8988T (cell line): ENCODE measurements at regions not wholly inside any gene's neighbourhood (a gene's known extent, or its start where the extent isn't known, plus 50 kb on each side); places are given as distances from the start of the nearest gene placed in this dataset.

Experiments used
- DNase-seq: peaks from one replicate; pipeline ENCODE4 v3.0.0; 2011

- no peak for DNase-seq
These were observed 426.8 kb downstream of the QKI start for GRCh38 chr6:163841326-163841725.

GRCh38 chr6:163840880-163841279, 426.4 kb downstream of the QKI start:
- DNase-seq: no peak

- DNase-seq: no peak
These were observed 424.8 kb downstream of the QKI start for GRCh38 chr6:163839296-163839695.

DNA sequence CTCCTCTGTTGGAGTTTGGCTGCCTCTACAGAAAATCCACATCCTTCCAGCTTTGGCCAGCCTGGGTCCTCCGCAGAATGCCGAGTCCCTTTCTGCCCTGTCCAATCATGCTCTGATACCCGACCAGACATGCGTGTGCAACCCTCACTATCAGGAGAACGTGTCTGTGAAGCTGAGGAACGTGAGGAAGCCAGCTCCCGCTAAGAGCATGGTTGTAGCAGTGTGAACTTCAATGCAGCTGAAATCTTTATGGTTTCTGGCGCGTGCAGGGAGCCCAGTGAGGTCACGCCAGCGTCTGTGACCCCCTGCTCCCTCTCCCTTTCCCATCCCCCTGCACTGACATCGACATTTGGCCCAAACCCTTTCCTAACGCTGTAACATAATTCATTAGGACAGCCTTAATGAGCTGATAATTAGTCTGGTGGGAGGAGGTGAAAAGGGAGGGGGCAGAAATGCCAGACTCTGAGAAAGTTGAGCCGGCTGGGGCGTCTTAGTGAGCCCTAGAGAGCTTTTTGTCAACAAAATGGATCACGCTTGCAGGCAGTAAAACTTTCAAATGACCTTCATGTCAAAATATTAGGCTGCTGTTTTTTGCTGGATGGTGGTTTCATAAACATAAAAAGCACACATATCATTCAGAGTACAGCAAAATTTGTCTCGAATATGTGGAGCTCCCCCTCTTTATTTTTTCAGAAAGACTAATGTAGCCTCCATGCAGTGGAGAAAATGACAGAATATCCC, 423.3 kb downstream of the QKI start:
- DNase-seq: no peak

DNA sequence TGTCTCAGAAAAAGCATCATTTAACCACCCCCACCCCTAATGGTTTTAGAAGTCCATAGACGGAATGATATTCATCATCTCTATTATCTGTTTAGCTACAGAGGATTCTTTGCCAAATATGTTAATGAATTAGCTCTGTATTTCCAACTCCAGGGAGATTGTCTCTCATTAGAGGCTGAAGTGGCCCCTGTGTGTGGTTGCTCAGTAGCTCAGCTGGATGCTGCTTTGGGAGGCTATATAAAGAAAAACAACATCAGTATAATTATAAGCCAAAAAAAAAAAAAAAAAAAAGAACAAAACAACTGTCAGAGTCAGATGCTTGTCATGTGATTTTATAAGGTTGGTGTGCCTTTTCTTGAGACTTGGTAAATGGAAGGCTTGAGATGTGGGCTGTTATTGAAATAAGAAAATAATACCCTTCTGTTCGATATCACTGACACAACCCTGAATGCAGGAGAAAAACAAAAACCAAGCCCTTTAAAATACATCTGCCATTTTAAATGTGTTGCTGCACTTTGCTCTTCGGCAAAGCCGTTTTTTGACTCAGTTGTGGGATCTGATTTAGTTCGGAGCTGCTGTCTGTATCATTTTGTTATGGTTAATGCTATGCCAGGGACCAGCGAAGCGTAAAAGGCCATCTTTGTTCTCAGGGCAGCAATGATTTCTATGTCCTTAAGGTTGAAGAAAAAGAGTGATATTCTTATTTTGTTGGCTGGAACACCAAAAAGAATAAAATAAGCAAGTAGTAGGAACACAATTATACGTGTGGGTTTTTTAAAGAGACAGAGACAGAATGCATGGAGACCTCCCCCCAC, 422.6 kb downstream of the QKI start:
- DNase-seq: no peak

- no peak for DNase-seq
These were observed 421.1 kb downstream of the QKI start for GRCh38 chr6:163835439-163836171.

GRCh38 chr6:163834226-163834970, 419.9 kb downstream of the QKI start:
- no peak for DNase-seq

DNA sequence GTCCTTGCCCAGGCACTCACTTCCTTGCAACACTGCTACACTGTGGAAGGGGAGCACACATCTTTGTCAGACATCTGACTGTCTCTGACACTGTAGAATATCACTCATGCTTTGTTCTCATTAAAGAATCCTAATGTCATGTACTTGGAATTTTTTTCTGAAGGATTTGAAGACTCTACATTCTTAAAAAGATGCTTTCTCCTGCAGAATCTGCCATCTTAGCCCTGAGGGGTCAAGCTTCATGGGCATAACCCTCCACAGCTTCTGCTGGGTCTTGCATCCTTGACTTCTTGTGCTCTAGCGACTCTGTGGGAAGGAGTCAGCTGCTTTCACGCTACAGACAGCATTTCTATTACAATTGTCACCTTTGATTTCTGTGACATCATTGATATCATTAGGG, 417.2 kb downstream of the QKI start:
- DNase-seq: no peak

- no peak for DNase-seq
These were observed 416.1 kb downstream of the QKI start for GRCh38 chr6:163830641-163831040.

- no peak for DNase-seq
These were observed 413.7 kb downstream of the QKI start for GRCh38 chr6:163828038-163828795.

DNA sequence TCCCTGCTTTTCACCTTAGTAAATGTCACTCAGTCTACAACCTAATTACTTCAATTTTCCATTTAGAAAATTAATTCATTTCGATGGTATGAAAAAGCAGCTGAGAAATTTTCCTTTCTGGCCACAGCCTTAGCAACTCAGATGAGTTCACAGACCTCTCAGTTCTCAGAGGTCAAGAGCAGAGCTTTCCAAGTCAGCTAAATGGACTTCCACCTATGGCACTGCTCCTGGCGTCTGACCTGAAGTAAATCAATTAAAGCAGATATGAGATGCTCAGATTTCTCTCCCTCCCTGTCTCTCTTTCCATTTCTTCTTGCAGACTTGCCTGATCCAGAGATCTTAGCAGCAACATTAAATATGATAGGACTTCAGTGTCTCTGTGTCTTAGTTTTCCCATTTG, 412.6 kb downstream of the QKI start:
- no peak for DNase-seq

DNA sequence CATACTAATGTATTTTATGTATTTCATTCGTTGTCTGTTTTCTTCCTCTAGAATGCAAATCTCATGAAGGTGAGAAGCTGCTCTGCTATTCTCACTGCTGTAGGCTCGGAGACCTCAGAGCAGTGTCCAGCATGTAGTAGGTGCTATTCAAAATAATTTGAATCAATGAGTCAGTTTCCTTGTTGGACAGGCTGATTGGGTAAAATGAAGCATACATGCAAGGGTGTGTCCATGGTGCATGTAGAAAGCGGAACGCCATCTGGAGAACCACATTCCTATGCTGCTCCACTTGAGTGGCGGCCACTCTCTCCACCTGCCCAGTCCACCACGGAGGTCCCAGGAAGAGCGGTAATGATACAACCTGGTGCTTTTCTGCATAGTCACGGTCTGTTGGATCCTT, 412.1 kb downstream of the QKI start:
- no peak for DNase-seq

DNA sequence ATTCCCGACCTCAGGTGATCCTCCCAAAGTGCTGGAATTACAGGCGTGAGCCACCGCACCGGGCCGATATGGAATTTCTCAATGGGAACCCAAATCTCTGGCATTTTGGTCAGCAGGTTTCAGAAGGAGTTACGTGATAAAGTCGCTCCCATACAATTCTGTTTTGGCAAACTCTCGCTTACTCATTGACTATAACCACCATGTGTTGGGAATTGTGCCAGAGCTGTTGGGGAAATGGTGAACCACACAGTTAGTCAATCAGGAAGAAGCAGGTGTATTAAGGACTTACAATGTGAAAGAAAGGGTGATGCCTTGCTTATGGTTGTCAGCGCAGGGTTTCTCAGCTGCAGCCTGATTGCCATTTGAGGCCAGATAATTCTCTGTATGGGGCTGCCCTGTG, 410.5 kb downstream of the QKI start:
- no peak for DNase-seq

DNA sequence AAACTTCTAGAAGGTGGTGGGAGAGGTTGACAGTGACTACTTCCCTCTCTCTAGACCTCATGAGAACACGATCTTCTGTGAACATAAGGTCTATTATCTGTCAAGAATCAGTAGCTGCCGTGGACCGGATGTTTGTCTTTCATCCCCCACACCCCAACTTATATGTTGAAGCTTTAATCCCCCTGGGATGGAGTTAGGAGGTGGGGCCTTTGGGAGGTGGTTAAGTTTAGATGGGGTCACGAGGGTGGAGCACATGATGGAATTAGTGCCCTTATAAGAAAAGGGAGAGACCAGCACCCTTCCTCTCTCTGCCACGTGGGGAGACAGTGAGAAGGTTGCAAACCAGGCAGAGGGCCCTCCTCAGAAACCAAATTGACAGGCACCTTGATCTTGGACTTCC, 409.1 kb downstream of the QKI start:
- no peak for DNase-seq

DNA sequence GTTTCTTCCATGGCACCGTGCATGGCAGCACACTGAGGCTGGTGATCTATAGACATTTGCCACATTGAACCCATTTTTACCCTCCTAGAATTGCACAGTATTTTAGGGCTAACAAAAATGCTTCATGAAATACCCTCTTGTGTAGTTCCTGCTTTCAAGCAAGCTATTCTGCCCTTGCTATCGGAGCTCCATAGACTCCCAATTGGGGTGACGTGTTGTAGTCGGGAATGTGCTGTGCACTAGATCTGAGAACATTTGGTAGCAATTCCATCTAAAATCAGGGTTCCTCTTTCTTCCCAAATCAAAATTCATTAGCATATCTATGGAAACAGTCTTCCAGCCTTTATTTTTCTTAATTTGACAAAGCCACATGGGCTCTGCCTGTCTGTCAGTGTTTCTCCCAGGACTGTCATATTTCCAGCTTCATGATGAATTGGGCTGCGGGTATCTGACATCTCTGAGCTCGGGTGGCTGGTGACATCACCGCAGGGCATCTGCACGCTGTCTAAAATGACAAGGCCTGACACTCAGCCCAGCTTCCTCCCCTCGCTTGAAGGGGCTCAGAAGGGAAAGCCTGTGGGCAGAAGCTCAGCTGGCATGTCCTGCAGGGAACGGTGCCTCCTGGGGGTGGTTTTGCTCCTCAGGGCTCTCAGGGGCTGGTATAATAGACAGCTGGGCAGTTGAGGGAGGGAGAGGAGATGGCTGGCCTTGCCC, 406.4 kb downstream of the QKI start:
- no peak for DNase-seq

GRCh38 chr6:163820171-163820570, 405.7 kb downstream of the QKI start:
- DNase-seq: no peak

- DNase-seq: no peak
These were observed 404.2 kb downstream of the QKI start for GRCh38 chr6:163818719-163819118.

DNA sequence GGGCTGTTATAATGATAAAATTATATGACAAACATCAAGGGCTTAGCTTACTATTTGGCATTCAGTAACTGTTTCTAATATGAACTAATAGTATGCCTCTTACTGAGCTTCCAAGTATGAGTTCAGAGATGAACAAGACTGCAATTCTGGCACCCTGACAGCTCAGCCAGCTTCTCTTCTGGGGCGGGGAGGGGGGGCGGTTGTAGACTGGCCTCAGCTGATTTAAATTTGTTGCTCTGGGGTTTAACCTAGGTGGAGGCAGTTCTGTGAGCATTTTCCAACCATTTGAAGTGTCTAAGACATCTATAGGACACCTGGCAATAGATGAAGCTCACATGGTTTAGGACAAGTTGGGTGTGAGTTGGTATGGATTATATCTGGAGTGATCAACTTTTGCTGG, 401.9 kb downstream of the QKI start:
- DNase-seq: no peak

DNA sequence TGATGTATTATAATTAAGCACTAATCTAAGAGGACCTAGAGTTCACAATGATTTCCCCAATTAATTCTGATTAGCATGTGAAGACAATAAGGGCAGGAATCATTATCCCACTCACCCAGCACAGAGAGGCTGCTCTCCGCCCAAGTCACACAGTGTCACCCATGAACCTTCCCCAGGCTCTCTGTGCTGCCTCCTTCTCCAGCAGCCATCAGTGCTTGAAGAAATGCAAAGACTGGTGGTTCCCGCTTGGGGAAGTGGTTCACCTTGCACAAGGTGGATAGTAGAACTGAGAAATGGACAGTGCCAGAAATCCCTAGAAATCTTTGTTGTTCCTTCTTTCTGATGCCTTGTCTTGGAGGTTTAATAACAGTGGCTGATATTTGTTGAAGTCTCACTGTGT, 401.3 kb downstream of the QKI start:
- DNase-seq: no peak

- no peak for DNase-seq
These were observed 400.2 kb downstream of the QKI start for GRCh38 chr6:163814494-163815364.
